OCI-LY1 (cell line): ENCODE measurements at regions not wholly inside any gene's neighbourhood (a gene's known extent, or its start where the extent isn't known, plus 50 kb on each side); places are given as distances from the start of the nearest gene placed in this dataset.

ENCODE experiments used
- EZH2 ChIP-seq: fragments of 200-600 bp; sonication (generic), shearing (Covaris generic); IDR thresholded peaks from 2 replicates; pipeline ENCODE4 v1.8.0; 2017; ENCODE audit warnings: borderline replicate concordance, mixed run types, mild to moderate bottlenecking, antibody characterized with exemption, low read length, moderate library complexity, mixed read lengths
- TF ChIP-seq, protein P1 (sequence below): fragments of 200-600 bp; sonication (generic), shearing (Covaris generic); IDR thresholded peaks from 2 replicates; pipeline ENCODE4 v1.5.1; 2017; ENCODE audit warnings: mild to moderate bottlenecking, antibody characterized with exemption, low read length, moderate library complexity, mixed read lengths

- TF ChIP-seq, protein P1, sequence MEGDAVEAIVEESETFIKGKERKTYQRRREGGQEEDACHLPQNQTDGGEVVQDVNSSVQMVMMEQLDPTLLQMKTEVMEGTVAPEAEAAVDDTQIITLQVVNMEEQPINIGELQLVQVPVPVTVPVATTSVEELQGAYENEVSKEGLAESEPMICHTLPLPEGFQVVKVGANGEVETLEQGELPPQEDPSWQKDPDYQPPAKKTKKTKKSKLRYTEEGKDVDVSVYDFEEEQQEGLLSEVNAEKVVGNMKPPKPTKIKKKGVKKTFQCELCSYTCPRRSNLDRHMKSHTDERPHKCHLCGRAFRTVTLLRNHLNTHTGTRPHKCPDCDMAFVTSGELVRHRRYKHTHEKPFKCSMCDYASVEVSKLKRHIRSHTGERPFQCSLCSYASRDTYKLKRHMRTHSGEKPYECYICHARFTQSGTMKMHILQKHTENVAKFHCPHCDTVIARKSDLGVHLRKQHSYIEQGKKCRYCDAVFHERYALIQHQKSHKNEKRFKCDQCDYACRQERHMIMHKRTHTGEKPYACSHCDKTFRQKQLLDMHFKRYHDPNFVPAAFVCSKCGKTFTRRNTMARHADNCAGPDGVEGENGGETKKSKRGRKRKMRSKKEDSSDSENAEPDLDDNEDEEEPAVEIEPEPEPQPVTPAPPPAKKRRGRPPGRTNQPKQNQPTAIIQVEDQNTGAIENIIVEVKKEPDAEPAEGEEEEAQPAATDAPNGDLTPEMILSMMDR = no peak
- TF ChIP-seq EZH2 = no peak
Measured at GRCh38 chr4:189815404-189816192, 125.1 kb upstream of the FRG1 start.
